G401 (cell line): ENCODE measurements at regions not wholly inside any gene's neighbourhood (a gene's known extent, or its start where the extent isn't known, plus 50 kb on each side); places are given as distances from the start of the nearest gene placed in this dataset.

Source experiments
- DNase-seq: peaks from one replicate; pipeline ENCODE4 v3.0.0-alpha.2; 2015; ENCODE audit warnings: low spot score
- in situ Hi-C: cut with HindIII; loops from 2 replicates; pipeline ENCODE4 v1.10.0; 2016; ENCODE audit warnings: low sequenced_read_pairs, mixed read lengths

DNA sequence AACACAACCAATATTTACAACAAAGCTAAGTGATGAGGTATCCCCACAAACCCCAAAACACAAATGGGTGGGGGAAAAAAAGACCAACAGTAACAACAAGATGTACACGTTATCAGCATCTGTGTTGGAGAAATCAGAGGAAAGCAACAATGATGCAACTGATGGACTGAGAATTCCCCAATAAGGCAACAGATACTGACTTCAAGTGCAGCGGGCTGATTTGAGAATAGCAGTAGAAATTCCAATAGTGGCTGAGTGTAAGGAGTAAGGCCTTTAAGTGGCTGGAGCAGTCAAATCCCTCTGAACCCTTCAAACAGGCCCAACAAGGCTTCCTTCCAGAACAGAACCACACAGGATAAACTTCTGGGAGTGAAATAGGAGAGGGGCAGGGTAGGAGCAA is 97.6 kb downstream of the TM2D1 start:
- no peak for DNase-seq
- in situ Hi-C loops, result no loop called here

DNA sequence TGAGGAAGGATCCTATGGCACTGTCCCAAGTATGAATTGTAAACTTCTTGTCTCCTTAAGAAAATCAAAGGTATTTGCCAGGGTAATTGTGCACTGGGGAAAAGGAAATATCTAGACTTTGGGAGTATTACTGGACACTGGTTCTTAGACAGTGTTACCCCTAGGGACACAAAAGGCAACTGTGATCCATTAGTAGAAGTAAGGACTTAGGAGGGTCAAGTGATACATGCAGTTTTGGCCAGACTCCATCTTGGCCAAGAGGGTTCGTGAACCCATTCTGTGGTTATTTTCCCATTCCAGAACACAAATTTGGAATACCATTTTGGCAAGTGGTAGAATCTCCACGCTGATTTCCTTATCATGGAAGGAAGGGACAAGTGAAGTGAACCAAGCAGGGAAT is 98.1 kb downstream of the TM2D1 start:
- in situ Hi-C loops, result no loop called here
- no peak for DNase-seq

DNA sequence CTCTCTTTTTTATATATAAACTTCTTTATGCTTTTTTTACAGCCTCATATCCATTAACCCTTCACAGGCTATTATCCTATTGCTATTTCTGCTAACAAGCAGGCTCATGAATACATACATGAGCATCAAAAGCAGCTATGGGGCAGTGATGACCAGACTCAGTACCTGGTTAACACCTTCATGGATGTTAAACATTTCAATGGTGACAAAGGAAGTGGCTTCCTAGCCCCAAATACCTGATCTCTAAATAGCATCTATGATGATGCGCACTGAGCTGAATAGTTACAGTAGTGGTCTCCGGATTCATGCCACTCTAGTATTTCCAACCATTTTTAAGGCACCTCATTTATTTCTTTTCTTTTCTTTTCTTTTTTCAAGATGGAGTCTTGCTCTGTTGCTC is 101.1 kb downstream of the TM2D1 start:
- in situ Hi-C loops, result no loop called here
- no peak for DNase-seq

DNA sequence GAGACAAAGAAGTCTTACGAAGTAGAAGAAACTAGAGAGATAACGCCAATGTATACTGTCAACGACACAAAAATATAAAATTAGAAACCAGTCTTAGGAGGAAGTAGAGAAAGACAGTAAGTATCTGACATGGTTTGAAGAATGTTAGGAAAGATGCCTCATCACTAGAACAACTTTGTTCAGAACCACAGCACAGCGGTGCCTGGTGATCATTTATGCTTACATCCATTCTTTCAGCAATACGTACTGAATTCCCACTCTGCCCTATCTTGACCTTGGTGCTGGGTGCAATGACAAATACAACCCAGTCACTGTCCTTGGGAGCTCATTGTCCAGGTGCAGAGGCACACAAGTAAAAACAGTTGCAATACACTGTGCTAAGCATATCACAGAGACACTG is 104.4 kb downstream of the TM2D1 start:
- DNase-seq, result no peak
- in situ Hi-C loops, result no loop called here

DNA sequence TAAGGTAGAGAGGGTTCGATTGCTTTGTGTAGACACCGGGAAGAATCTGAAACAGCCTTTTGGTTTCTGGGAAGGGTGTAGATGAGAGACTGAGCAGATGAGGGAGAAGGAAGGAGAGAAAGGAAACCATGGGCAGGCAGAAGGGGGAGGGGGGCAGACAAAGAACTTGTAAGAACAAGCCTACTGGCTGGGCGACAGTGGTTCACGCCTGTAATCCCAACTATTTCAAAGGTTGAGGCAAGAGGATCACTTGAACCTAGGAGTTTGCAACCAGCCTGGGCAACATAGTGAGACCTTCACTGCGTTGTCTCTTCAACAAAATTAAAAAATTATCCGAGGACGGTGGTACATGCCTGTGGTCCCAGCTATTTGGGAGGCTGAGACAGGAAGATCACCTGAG is 106.2 kb downstream of the TM2D1 start:
- in situ Hi-C loops, result no loop called here
- no peak for DNase-seq

DNA sequence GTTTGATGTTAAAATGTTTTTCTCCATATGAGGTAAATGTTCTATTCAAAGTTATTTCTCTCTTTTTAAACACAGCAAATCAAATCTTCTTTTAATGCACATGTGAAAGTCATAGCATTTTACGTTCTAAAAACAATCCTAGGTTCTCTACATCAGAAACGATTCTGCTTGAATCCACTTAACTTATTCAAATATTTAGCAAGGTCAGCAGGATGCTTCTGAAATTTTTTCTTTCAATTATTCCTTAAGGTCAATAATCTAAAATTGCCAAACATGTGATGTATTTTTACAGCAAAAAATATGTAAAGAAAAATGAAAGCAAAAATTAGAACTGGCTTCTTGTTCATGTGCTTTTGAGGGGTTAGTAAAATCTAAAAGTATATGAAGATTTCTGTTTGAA is 106.7 kb downstream of the TM2D1 start:
- in situ Hi-C loops, result no loop called here
- no peak for DNase-seq

DNA sequence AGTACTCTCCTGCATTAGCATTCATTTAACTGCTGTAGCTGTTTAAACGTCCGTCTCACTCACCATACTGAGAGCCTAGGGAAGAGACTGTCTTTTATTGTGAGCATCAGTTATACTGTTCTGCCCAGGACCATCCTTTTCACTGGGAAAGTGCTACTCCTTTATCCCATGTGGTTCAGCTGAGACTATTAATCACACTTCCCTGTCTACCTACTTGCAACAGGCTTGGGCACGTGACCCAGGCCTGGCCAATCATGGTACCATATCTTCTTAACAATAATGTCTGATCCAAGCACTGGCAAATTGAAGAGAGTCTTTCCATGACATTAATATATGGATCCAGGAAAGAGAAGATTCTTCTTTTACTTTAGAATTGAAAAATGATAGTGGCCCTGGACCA is 108.1 kb downstream of the TM2D1 start:
- no peak for DNase-seq
- in situ Hi-C loops, result no loop called here

DNA sequence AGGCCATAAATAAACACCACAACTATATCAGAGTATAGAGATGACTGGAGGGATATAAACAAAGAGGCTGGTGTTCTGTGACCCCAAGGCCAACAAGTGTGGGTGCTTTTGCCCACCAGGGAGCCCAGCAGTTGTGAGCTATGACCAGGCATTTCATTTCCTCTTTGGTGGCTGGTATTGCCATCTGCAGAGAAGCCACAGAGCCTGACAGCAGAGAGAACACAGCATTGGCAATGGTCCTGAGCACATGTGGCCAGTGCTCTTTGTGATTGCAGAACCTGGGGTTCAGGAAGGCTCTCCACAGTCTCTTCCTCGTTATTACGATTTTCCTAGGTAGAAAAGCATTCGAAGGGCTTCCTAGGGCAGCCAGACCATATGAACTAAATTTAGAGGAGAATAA is 112.3 kb downstream of the TM2D1 start:
- DNase-seq, result no peak
- in situ Hi-C loops, result no loop called here

DNA sequence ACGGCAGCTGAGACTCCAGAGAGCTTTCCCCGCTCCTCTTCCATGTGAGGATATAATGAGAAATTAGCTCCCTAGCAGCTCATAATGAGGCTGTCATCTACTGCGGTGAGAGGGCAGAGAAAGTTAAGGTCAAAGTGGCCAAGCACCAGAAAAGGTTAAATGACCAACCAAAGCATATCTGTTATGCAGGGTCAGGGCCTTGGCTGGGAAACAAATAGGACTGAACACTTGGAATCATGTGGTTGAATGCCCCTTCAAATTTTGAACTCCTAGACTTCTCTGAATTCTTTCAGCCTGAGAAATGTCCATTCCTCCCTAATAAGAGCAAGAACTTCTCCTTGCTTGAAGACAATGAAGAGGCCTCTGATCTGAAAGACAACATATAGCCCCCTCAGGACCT is 115.9 kb downstream of the TM2D1 start:
- in situ Hi-C loops, result no loop called here
- no peak for DNase-seq

DNA sequence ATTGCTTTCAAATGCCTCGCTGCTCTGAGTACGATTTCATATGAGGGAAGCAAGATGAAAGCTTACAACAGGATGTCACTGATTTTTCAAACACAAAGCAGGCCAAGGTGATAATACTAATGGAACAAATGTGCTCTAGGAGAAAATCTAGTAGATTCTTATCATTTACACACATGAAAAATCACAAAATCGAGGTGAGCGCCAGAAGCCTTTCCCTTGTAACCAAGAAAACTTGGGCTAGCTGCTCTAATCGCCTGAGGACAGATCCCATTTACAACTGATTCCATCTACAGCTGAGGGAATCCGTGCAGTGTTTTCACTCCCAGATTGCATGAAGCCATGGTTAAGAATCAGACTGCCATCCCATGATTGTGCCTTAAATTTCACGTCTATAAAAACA is 117.5 kb downstream of the TM2D1 start:
- DNase-seq, result no peak
- in situ Hi-C loops, result no loop called here

DNA sequence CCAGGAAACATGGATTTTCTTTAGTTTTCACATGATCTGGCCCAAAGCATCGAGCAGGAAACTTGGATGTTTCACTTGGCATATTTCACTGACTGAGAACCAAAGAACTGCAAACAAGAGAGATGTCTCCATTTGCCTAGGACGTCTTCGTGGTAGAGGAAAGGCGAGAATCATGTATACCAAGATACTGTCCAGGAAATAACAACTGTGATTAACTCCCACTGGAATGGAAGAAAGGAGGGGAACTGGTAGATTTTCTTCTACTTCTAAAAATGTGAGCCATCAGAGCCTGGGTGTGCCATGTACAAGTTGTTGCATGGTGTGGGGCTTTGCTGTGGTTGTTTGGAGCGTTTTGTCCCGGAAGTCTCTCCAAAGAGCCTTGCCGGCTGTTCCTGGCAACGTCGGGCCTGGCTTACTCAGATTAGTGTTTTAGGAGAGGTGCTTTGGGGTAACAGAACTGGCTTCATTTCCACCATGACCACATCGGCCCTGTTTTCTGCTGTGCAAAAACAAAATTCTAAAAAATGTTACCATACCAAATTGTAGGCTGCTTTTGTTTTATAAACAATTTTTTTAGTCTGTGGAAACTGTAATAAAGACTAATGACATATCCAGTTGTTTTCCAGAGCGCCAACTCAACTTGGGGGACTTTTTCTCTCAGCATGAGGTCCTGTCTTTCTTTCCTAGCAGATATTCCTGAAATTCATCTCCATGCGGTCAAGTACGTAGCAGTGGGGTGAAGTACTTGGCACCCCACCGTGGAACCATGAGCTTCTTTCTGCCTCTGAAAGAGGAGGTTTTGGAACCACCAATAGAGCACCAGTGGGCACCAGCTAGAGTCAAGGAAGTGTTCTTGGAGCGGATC is 118.3 kb downstream of the TM2D1 start:
- no peak for DNase-seq
- in situ Hi-C loops, result no loop called here

DNA sequence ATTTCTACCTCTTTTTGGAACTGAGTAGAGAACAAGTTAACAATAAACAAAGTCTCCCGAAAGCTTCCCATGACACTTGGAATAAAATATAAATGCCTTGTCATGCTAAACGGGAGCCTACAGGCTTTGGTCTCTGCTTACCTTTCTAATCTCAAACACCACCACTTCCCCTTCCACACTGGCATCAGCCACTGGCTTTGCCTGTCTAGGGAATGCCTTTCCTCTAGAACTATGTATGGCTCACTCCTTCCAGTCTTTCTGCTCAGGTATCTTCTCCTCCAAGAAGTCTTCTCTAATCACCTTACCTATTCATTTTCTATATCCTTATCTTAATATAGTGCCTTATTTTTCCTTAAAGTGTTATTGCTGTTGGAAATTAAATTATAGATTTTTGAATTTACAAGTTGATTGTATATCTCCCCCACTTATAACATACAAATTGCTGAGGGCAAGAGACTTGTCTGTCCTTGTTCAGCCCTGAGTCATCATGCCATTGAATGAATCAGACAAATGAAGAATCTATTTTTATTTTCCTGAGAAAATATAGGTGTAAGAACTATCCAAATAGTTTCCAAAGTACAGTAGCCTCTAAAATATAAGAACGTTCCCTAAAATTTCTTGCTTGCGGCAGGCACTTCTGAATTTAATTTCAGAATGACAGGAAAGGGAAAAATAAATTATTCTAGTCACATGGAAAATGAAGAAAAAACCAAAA is 119.2 kb downstream of the TM2D1 start:
- DNase-seq, result no peak
- in situ Hi-C loops, result no loop called here

DNA sequence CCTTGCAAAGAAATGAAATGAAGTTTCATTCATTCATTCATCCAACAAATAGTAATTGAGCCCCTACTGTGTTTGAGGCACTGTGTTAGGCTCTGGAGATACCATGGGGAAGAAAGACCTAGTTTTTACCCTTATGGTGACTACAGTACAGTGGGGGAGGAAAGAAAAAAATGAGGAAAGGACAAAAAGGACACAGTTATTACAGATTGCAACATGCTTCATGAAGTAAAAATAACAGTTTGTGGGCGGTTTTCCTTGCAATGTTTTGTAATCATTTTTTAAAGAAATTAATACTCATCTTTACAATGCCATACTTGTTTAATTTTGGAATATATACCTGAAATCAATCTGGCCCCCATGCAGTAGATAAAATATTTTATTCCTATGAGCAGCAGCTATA is 120.3 kb downstream of the TM2D1 start:
- in situ Hi-C loops, result no loop called here
- no peak for DNase-seq

DNA sequence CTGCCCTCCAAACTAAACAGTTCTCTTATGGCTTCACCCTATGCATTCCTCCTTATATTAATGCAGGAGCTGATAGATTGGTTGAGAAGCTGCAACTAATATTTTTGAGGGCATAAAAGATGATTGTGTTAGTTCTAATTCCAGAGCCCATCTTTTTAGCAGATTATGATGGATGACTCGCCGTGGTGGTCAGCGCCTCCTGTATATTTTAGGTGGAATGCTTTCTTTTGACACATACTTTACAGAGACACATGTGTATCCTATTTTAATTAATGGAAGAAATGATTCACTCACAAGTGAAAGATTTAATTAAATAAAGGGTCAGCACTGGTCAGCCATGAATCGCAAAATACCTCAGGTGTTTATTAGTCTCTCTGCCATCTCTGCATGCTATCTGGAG is 120.7 kb downstream of the TM2D1 start:
- no peak for DNase-seq
- in situ Hi-C loops, result no loop called here

DNA sequence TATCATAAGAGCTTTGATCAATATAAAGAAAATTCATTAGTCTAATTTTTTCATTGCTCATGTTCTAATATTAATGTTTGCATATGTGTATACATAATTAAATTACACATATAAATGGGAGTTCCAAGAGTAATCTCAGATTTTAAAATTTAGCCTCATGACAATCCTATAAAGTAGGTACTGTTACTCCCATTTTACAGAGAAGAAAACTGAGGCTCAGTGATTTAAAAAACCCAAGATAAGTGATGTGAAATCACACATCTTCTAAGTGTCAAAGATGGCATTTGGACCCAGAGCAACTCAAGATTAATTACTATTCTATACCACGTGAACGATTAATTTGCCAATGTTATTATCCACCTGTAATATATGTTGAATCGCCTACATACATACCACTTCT is 122.3 kb downstream of the TM2D1 start:
- in situ Hi-C loops, result no loop called here

DNA sequence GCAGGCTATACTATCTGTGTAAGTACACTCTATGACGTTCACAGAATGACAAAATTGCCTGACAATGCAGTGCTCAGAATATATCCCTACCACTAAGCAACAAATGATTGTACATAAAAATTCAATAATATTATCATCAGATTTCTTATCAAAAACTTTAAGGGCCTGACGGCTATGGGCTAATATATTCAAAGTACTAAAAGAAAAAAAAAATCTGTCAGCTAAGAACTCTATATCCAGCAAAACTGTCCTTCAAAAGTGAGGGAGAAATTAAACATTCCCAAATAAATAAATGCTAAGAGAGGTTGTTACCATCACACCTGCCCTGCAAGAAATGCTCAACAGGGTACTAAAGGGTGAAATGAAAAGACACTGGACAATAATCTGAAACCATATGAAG is 127.3 kb downstream of the TM2D1 start:
- DNase-seq, result no peak
- in situ Hi-C loops, result no loop called here

More for the DNA sequence above, 122.3 kb downstream of the TM2D1 start:
- no peak for DNase-seq

DNA sequence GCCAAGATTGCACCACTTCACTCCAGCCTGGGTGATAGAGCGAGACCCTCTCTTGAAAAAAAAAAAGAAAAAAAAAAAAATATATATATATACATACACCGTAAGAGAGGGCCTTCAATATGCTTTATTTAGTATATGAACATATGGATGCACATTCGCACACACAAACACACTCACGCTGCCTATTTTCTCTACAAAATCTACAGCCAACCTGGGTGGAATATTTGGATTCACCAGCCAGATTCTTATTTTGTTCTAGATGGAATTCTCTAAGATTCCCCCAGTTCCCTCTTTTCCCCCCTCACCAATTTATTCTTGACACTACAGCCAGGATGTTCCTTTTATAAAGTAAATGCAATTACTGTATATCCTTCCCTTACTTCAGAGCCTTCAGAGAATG is 131.6 kb downstream of the TM2D1 start:
- no peak for DNase-seq
- in situ Hi-C loops, result no loop called here

DNA sequence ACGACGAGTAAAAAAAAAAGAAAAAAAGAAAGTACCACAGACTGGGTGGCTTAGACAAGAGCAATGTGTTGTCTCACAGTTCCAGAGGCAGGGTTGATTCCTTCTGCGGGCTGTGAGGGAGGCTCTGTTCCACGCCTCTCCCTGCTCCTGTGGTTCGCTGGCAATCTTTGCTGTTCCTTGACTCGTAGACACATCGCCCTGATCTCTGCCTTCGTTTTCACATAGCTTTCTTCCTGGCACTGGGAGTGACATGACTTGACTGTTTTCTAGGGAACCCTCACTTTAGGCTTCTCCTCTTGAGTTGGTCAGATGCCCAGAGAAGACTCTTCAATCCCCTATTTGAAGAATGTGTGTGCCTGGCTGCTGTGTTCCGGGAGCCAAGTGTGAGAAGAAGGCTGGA is 133.6 kb downstream of the TM2D1 start:
- DNase-seq, result no peak
- in situ Hi-C loops, result no loop called here

DNA sequence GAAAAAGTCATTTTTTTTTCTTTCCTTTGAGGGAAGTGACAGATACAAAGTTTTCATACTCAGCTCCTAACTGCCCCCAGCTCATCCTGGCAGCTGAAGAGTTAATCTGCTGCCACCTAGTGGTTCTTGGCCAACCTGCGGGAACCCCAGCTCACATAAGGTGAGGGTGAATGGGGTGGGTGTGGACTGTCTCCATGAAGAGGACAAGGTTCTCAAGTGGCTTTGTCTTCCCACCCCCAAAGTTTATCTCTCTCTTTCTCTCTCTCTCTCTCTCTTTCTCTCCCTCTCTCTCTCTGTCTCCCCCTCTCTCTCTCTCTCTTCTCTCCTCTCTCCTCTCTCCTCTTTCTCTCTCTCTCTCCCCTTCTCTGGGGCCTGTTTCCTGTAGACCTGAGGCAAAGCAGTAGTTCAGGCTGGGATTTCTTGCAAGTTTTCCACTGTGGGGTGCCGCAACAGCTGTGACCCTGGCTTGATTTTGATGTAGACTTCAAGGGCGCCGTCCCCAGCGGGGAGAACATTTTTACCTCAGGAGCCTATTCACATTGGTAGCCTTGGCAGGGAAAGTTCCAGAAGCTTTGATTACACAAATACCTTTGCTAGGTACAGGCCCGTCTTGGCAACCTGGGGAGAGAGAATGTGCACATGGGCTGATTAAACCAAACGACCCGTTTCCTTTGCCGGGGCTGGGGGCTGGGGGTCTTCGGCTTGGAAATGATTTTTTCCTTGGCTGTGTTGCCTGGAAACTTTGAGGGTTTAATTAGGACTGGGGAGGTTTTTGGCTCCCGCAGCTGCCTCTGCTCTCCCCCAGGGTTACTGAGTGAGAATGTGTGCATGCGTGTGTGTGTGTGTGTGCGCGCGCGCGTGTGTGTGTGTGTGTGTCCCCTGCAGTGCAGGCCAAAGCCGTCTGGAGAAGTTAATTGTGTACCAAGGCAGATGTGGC is 135.9 kb downstream of the TM2D1 start:
- in situ Hi-C loops, result no loop called here
- peak; percentile 58 for DNase-seq

DNA sequence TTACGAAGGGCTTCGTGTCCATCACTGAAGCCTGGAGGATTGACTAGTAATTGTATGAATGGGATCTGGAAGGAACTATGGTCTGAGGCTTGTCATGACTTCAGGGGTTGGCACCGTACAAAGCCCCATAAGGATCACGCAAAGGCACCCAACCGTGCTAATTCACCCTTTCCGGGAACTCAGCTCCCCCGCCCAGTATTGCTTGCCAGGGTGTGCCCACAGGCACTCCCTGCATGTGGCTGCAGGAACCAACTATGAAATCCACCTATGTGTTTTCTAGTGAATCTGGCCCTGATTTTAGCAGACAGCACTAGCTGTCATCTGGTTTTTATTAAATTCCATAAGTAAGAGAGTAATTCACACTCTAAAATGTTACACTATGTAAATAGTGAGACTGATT is 139.2 kb downstream of the TM2D1 start:
- in situ Hi-C loops, result no loop called here
- no peak for DNase-seq
